ENCODE measurements at regions not wholly inside any gene's neighbourhood (a gene's known extent, or its start where the extent isn't known, plus 50 kb on each side); places are given as distances from the start of the nearest gene placed in this dataset.

- TF ChIP-seq POLR2AphosphoS5 (IDR thresholded peaks at IDR 0.05) (no peak), POLR2A (IDR thresholded peaks at IDR 0.05) (no peak)
- TF ChIP-seq, protein P1, sequence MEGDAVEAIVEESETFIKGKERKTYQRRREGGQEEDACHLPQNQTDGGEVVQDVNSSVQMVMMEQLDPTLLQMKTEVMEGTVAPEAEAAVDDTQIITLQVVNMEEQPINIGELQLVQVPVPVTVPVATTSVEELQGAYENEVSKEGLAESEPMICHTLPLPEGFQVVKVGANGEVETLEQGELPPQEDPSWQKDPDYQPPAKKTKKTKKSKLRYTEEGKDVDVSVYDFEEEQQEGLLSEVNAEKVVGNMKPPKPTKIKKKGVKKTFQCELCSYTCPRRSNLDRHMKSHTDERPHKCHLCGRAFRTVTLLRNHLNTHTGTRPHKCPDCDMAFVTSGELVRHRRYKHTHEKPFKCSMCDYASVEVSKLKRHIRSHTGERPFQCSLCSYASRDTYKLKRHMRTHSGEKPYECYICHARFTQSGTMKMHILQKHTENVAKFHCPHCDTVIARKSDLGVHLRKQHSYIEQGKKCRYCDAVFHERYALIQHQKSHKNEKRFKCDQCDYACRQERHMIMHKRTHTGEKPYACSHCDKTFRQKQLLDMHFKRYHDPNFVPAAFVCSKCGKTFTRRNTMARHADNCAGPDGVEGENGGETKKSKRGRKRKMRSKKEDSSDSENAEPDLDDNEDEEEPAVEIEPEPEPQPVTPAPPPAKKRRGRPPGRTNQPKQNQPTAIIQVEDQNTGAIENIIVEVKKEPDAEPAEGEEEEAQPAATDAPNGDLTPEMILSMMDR (IDR thresholded peaks at IDR 0.05): no peak
Measured at GRCh38 chr7:131683536-131684125, 127.2 kb upstream of the PODXL start.
